ENCODE measurements at regions not wholly inside any gene's neighbourhood (a gene's known extent, or its start where the extent isn't known, plus 50 kb on each side); places are given as distances from the start of the nearest gene placed in this dataset.
"Not testable (repeated sequence)": the region's sequence is repeated elsewhere in the genome, so short reads cannot be mapped to it uniquely, and the experiment has no call there.

GRCh38 chr5:89307972-89308371 is 425.0 kb upstream of the MEF2C start:
- WGBS, 2 donors: 87 to 96% methylated on average over 1 of the region's 1 CpG
- H3K4me3 ChIP-seq (ENCODE audit: low read depth, poor library complexity, severe bottlenecking): no peak overlapping the region
- TF ChIP-seq POLR2A (IDR thresholded peaks at IDR 0.05): no peak
- no peak for TF ChIP-seq CTCF (IDR thresholded peaks at IDR 0.05)
- no peak for DNase-seq (ENCODE audit: low spot score in 2 of 2)
- intact Hi-C loops (cut with DNase I; ENCODE audit: low total_unique reads): no loop called here

- 91 to 98% methylated on average over 2 of the region's 2 CpGs for WGBS, 2 donors
- intact Hi-C loops (cut with DNase I; ENCODE audit: low total_unique reads); DNase-seq (ENCODE audit: low spot score in 2 of 2): not testable (repeated sequence)
Observed at GRCh38 chr5:89307141-89307540, 424.2 kb upstream of the MEF2C start.

GRCh38 chr5:89303033-89303480 is 420.1 kb upstream of the MEF2C start:
- WGBS, 2 donors: 59 to 81% methylated on average over 4 of the region's 4 CpGs
- no peak for DNase-seq (ENCODE audit: low spot score in 2 of 2)
- H3K4me3 ChIP-seq (ENCODE audit: low read depth, poor library complexity, severe bottlenecking): no peak overlapping the region
- intact Hi-C loops (cut with DNase I; ENCODE audit: low total_unique reads): no loop called here
- TF ChIP-seq CTCF (IDR thresholded peaks at IDR 0.05) (no peak), POLR2A (IDR thresholded peaks at IDR 0.05) (no peak)

More at GRCh38 chr5:89307141-89307540, 424.2 kb upstream of the MEF2C start:
- H3K4me3 ChIP-seq (ENCODE audit: low read depth, poor library complexity, severe bottlenecking): not testable (repeated sequence)

GRCh38 chr5:89302102-89302891 is 419.3 kb upstream of the MEF2C start:
- DNase-seq (ENCODE audit: low spot score in 2 of 2): no peak
- 92 to 94% methylated on average over 5 of the region's 5 CpGs for WGBS, 2 donors
- H3K4me3 ChIP-seq (ENCODE audit: low read depth, poor library complexity, severe bottlenecking): no peak overlapping the region
- intact Hi-C loops (cut with DNase I; ENCODE audit: low total_unique reads): no loop called here
- TF ChIP-seq CTCF (IDR thresholded peaks at IDR 0.05): no peak
- TF ChIP-seq POLR2A (IDR thresholded peaks at IDR 0.05): no peak

GRCh38 chr5:89301321-89302025 is 418.5 kb upstream of the MEF2C start:
- WGBS, 2 donors: 83 to 86% methylated on average over 6 of the region's 6 CpGs
- TF ChIP-seq POLR2A (IDR thresholded peaks at IDR 0.05) (no peak), CTCF (IDR thresholded peaks at IDR 0.05) (no peak)
- DNase-seq (ENCODE audit: low spot score in 2 of 2): no peak
- intact Hi-C loops (cut with DNase I; ENCODE audit: low total_unique reads): no loop called here
- no peak overlapping the region for H3K4me3 ChIP-seq (ENCODE audit: low read depth, poor library complexity, severe bottlenecking)

- 78 to 91% methylated on average over 2 of the region's 2 CpGs for WGBS, 2 donors
- no peak for DNase-seq (ENCODE audit: low spot score in 2 of 2)
- no peak for TF ChIP-seq CTCF (IDR thresholded peaks at IDR 0.05)
- H3K4me3 ChIP-seq (ENCODE audit: low read depth, poor library complexity, severe bottlenecking): no peak overlapping the region
- intact Hi-C loops (cut with DNase I; ENCODE audit: low total_unique reads): no loop called here
Observed at GRCh38 chr5:89300426-89300970, 417.5 kb upstream of the MEF2C start.
